GM19025 (cell line): ENCODE measurements at regions not wholly inside any gene's neighbourhood (a gene's known extent, or its start where the extent isn't known, plus 50 kb on each side); places are given as distances from the start of the nearest gene placed in this dataset.
"Not testable (repeated sequence)": the region's sequence is repeated elsewhere in the genome, so short reads cannot be mapped to it uniquely, and the experiment has no call there.

Experiments
- ATAC-seq: cut with Tn5 transposase; IDR thresholded peaks from one replicate; pipeline ENCODE4 v1.9.1; 2021; ENCODE audit warnings: mild to moderate bottlenecking, low read depth, moderate library complexity; ENCODE audit not compliant: unreplicated experiment

- ATAC-seq: no peak
Measured at GRCh38 chr17:72462407-72462806, 341.6 kb downstream of the SOX9 start.

- ATAC-seq: no peak
Measured at GRCh38 chr17:72462814-72463213, 342.0 kb downstream of the SOX9 start.

GRCh38 chr17:72463287-72464102 lies 342.7 kb downstream of the SOX9 start:
- peak; percentile 36 for ATAC-seq

GRCh38 chr17:72464221-72464620 lies 343.4 kb downstream of the SOX9 start:
- not testable (repeated sequence) for ATAC-seq

GRCh38 chr17:72465191-72466024 lies 344.6 kb downstream of the SOX9 start:
- ATAC-seq: peak; percentile 41

- peak; percentile 57 for ATAC-seq
Measured at GRCh38 chr17:72466199-72466598, 345.4 kb downstream of the SOX9 start.

GRCh38 chr17:72466606-72467005 lies 345.8 kb downstream of the SOX9 start:
- no peak for ATAC-seq

GRCh38 chr17:72467841-72468653 lies 347.2 kb downstream of the SOX9 start:
- ATAC-seq: no peak

GRCh38 chr17:72468841-72469240 lies 348.0 kb downstream of the SOX9 start:
- no peak for ATAC-seq

- ATAC-seq: no peak
Measured at GRCh38 chr17:72470121-72470705, 349.4 kb downstream of the SOX9 start.

- no peak for ATAC-seq
Measured at GRCh38 chr17:72470734-72471133, 349.9 kb downstream of the SOX9 start.

GRCh38 chr17:72471296-72471695 lies 350.5 kb downstream of the SOX9 start:
- no peak for ATAC-seq

- ATAC-seq: no peak
Measured at GRCh38 chr17:72472106-72472505, 351.3 kb downstream of the SOX9 start.

GRCh38 chr17:72472853-72473390 lies 352.1 kb downstream of the SOX9 start:
- not testable (repeated sequence) for ATAC-seq

- no peak for ATAC-seq
Measured at GRCh38 chr17:72474243-72474642, 353.4 kb downstream of the SOX9 start.

- no peak for ATAC-seq
Measured at GRCh38 chr17:72474719-72475477, 354.1 kb downstream of the SOX9 start.

- no peak for ATAC-seq
Measured at GRCh38 chr17:72476134-72476533, 355.3 kb downstream of the SOX9 start.

- no peak for ATAC-seq
Measured at GRCh38 chr17:72476575-72476986, 355.8 kb downstream of the SOX9 start.

- ATAC-seq: no peak
Measured at GRCh38 chr17:72477491-72477890, 356.7 kb downstream of the SOX9 start.
